Rectal smooth muscle tissue (tissue), 1 donor: ENCODE measurements at regions not wholly inside any gene's neighbourhood (a gene's known extent, or its start where the extent isn't known, plus 50 kb on each side); places are given as distances from the start of the nearest gene placed in this dataset.

Experiments
- H3K27ac ChIP-seq: one replicate; pipeline ENCODE4 v1.7.0; 2013; ENCODE audit warnings: low read depth, low read length, inconsistent platforms
- H3K27me3 ChIP-seq: one replicate; pipeline ENCODE4 v1.7.0; 2013; ENCODE audit warnings: low read length; ENCODE audit not compliant: control insufficient read depth, insufficient read depth
- H3K36me3 ChIP-seq: one replicate; pipeline ENCODE4 v1.7.0; 2013; ENCODE audit warnings: low read length; ENCODE audit not compliant: control insufficient read depth, insufficient read depth
- H3K4me1 ChIP-seq: one replicate; pipeline ENCODE4 v1.7.0; 2013; ENCODE audit warnings: low read length; ENCODE audit not compliant: control insufficient read depth, insufficient read depth
- H3K4me3 ChIP-seq: one replicate; pipeline ENCODE4 v1.7.0; 2013; ENCODE audit warnings: low read length
- H3K9ac ChIP-seq: one replicate; pipeline ENCODE4 v1.7.0; 2013; ENCODE audit warnings: low read length

DNA sequence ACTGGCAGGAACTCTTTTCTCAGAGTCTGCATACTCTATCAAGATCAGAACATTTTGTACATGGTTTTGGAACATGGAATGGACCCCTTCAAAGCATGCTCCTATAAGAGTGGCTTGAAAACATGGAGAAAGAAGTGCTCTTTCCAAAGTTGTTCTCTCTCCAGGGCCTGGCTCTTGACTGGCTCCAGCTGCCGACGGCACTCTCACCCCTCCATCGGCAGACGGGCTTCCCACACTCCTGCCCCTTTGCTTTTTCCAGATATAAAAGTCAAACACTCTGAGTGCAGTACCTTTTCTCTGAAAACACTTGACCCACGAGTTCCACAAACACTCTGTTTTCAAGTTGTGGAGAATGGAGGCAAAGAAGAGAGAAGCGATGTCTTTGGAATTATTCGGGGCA, 72.5 kb upstream of the ONECUT1 start:
- no peaks in the 10 kb centered on the region for H3K27me3 ChIP-seq
- no peaks in the 10 kb centered on the region for H3K4me1 ChIP-seq
- no peak overlapping the region for H3K9ac ChIP-seq
- no peak overlapping the region for H3K4me3 ChIP-seq
- H3K36me3 ChIP-seq, result no peaks in the 10 kb centered on the region
- no peak overlapping the region for H3K27ac ChIP-seq

DNA sequence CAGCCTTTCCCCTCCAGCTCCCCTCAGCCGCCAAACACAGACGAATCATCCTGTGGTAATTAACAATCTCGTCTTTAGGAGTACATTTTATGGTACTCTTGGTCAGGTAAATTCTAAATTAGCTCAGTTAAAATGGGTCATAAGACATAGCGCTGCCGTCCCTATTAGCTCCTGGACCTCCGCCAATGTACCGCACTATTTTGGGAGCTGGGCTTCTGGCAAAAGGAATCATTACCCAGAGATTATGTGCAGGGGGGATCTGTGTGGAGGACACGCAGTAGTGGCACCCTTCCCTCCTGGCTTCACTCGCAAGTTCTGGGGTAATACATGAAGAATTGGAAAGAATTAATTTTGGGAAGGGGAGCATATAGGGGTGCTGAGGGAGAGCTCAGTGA, 68.6 kb upstream of the ONECUT1 start:
- Histone ChIP-seq H3K9ac (no peak overlapping the region), H3K27me3 (no peaks in the 10 kb centered on the region), H3K36me3 (no peaks in the 10 kb centered on the region), H3K4me3 (no peak overlapping the region), H3K4me1 (no peaks in the 10 kb centered on the region), H3K27ac (no peak overlapping the region)

DNA sequence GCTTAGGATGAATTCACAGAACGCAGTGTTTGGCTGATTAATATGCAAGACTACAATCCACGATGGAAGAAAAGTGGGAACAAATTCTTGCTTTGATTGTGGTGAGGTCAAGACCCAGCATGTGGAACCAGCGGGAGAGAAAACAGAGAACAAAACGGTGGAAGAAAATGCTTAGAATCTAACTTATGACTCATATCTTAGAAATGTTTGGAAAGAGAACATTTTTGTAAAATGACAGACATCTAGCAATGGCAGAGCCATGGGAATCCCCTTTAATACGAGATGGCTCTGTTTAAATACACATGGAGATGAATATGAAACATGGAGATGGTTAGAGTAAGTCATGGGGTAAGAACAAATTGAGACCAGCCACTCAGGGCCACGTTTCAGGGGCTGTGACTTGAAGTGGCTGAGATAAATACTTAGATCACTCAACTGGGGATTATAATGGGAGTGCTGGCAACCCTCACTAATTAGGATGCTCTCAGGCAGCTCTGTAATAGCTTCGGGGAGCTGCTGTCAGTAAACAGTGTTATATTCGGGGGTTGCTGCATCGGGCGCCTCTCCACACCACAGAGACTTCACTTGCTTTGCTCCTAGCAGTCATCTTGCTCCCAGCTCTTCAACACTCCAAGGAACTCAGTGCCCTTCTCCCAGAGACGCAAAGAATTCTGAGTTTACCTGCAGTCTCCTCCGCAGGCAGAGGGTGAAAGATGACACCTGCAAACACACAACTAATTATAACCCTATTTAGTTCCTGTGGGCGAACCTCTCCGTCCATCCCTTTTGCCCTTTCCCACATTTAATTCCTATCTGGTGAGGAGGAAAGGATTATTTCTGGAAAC, 68.0 kb upstream of the ONECUT1 start:
- Histone ChIP-seq H3K9ac (no peak overlapping the region), H3K27me3 (no peaks in the 10 kb centered on the region), H3K36me3 (no peaks in the 10 kb centered on the region), H3K4me3 (no peak overlapping the region), H3K4me1 (no peaks in the 10 kb centered on the region), H3K27ac (no peak overlapping the region)

DNA sequence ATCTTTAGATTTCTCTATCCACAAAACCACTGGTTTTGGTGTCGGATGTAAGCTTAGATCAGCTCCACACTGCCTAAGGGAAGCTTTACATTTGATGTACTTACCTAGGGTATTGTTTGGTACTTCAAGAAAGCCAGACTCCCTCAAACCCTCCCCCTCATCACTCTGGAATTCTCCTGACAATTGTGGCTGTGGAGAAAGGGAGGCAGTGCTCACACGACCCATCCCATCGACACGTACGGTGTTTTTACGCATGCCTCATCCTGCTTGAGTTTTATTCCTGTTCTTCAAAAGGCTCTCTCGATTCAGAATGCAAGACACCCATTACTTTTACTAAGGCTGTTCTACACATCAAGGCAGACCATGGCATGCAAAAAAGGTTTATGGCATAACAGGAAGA, 67.3 kb upstream of the ONECUT1 start:
- no peaks in the 10 kb centered on the region for H3K36me3 ChIP-seq
- no peak overlapping the region for H3K9ac ChIP-seq
- no peak overlapping the region for H3K27ac ChIP-seq
- no peaks in the 10 kb centered on the region for H3K4me1 ChIP-seq
- no peaks in the 10 kb centered on the region for H3K27me3 ChIP-seq
- no peak overlapping the region for H3K4me3 ChIP-seq

DNA sequence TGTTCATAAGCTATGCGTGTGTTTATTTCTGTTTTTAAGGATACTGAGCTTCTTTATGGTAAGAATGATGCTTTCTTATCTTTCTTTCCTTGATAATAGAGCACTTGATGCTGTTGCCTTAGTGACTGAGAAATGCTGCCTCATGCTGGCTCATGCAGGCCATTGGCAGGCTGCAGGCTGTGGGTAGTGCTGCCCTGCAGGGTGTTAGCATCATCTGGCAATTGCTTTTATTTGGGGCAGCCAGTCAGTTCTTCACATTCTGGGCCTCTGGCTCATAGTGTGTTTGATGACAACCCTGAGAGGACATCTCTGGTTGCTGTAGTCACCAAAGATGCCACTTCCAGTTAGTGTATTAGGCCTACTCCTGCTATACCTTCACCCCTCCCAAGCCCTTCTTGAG, 66.2 kb upstream of the ONECUT1 start:
- Histone ChIP-seq H3K4me3 (no peak overlapping the region), H3K27ac (no peak overlapping the region), H3K9ac (no peak overlapping the region), H3K27me3 (no peaks in the 10 kb centered on the region), H3K4me1 (no peaks in the 10 kb centered on the region), H3K36me3 (no peaks in the 10 kb centered on the region)

DNA sequence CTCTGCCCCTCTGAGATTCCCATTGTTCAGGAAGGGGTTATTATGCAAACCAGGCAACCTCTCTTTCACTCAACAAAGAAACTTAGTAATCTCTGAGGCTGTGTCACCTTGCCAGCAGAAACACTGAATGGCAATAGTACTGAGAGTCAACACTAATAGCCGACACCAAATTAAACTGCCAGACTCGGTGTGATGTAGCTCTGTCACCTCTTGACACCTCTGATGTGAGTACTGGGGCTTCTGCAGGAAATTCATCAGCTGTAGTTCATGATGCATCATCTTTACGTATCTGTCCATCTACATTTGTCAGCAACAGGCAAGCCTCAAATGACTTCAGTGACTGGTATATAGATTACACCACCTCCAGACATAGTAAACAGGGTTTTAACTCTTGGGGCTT, 65.0 kb upstream of the ONECUT1 start:
- H3K27me3 ChIP-seq, result no peaks in the 10 kb centered on the region
- no peaks in the 10 kb centered on the region for H3K4me1 ChIP-seq
- H3K36me3 ChIP-seq, result no peaks in the 10 kb centered on the region
- H3K4me3 ChIP-seq, result no peak overlapping the region
- H3K27ac ChIP-seq, result no peak overlapping the region
- H3K9ac ChIP-seq, result no peak overlapping the region

DNA sequence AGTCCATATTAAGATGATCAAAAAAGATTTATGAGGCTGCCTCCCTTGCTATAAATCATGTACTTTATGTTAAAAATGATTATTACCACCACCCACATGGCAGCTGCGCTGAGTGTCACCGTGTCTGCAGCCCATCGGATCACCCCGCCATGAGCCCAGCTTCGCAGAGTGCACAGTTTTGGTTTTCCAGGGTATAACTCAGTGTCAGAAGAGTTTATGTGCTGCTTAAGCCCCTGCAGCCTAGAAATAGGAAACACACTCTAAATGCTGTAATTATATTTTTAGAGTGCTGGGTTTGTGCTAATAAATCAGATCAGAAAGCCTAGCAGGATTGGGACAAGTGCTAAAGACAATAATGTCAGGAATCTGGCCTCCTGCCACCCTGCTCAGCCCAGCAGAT, 54.7 kb upstream of the ONECUT1 start:
- H3K4me1 ChIP-seq, result no peaks in the 10 kb centered on the region
- no peaks in the 10 kb centered on the region for H3K36me3 ChIP-seq
- no peaks in the 10 kb centered on the region for H3K27me3 ChIP-seq
- no peak overlapping the region for H3K9ac ChIP-seq
- H3K27ac ChIP-seq, result no peak overlapping the region
- no peak overlapping the region for H3K4me3 ChIP-seq
